HCT116 (cell line): ENCODE measurements at regions not wholly inside any gene's neighbourhood (a gene's known extent, or its start where the extent isn't known, plus 50 kb on each side); places are given as distances from the start of the nearest gene placed in this dataset.

Source experiments
- CEBPB ChIP-seq: IDR thresholded peaks from 2 replicates; pipeline ENCODE4 v1.6.1; 2012; ENCODE audit warnings: low read depth
- CTCF ChIP-seq, 3 experiments: fragments of 200-600 bp in 1 of 3; sonication (generic) in 1 of 3; IDR thresholded peaks in 2 of 3; conservative IDR thresholded peaks in 1 of 3; 2 replicates each; pipeline ENCODE4 v1.5.1; 2012 to 2017; ENCODE audit warnings: low read depth in 2 of 3, low read length in 2 of 3, antibody characterized with exemption in 1 of 3, borderline replicate concordance in 1 of 3, control low read depth in 1 of 3, mild to moderate bottlenecking in 1 of 3, mixed read lengths in 1 of 3, mixed run types in 1 of 3, moderate library complexity in 1 of 3; ENCODE audit not compliant: insufficient read depth in 1 of 3
- EZH2 ChIP-seq: fragments of 200-600 bp; sonication (generic); IDR thresholded peaks from 2 replicates; pipeline ENCODE4 v1.6.1; 2017; ENCODE audit warnings: antibody characterized with exemption, mixed run types
- EZH2phosphoT487 ChIP-seq: fragments of 200-600 bp; IDR thresholded peaks from 2 replicates; pipeline ENCODE4 v1.6.1; 2018; ENCODE audit warnings: antibody characterized with exemption, borderline replicate concordance
- FOSL1 ChIP-seq: IDR thresholded peaks from 2 replicates; pipeline ENCODE4 v1.6.1; 2012; ENCODE audit warnings: low read depth
- POLR2A ChIP-seq: IDR thresholded peaks from 2 replicates; pipeline ENCODE4 v1.7.0; 2011; ENCODE audit warnings: borderline replicate concordance; ENCODE audit not compliant: insufficient read depth, insufficient read length; ENCODE audit errors: extremely low read depth
- POLR2AphosphoS5 ChIP-seq: IDR thresholded peaks from 2 replicates; pipeline ENCODE4 v1.6.1; 2011; ENCODE audit warnings: mild to moderate bottlenecking, low read depth, low read length, moderate library complexity
- TCF7L2 ChIP-seq: IDR thresholded peaks from 2 replicates; pipeline ENCODE4 v1.7.0; 2011; ENCODE audit warnings: borderline replicate concordance, inconsistent platforms; ENCODE audit not compliant: insufficient read depth, insufficient read length; ENCODE audit errors: extremely low read depth

GRCh38 chr21:24868117-24868516, 739.2 kb downstream of the MRPL39 start:
- TF ChIP-seq TCF7L2, result no peak
- TF ChIP-seq EZH2, result no peak
- no peak for TF ChIP-seq FOSL1
- no peak for TF ChIP-seq POLR2AphosphoS5
- no peak for TF ChIP-seq CEBPB
- TF ChIP-seq EZH2phosphoT487, result no peak
- TF ChIP-seq CTCF (IDR thresholded peaks at IDR 0.05 in 2 of 3, conservative IDR thresholded peaks at IDR 0.05 in 1 of 3; ENCODE audit: borderline replicate concordance in 1 of 3, insufficient read depth in 1 of 3, low read depth in 2 of 3, low read length in 2 of 3), result no peak
- no peak for TF ChIP-seq POLR2A
